ENCODE measurements at regions not wholly inside any gene's neighbourhood (a gene's known extent, or its start where the extent isn't known, plus 50 kb on each side); places are given as distances from the start of the nearest gene placed in this dataset.

- TF ChIP-seq POLR2A (IDR thresholded peaks at IDR 0.05), result no peak
- TF ChIP-seq, protein P1, sequence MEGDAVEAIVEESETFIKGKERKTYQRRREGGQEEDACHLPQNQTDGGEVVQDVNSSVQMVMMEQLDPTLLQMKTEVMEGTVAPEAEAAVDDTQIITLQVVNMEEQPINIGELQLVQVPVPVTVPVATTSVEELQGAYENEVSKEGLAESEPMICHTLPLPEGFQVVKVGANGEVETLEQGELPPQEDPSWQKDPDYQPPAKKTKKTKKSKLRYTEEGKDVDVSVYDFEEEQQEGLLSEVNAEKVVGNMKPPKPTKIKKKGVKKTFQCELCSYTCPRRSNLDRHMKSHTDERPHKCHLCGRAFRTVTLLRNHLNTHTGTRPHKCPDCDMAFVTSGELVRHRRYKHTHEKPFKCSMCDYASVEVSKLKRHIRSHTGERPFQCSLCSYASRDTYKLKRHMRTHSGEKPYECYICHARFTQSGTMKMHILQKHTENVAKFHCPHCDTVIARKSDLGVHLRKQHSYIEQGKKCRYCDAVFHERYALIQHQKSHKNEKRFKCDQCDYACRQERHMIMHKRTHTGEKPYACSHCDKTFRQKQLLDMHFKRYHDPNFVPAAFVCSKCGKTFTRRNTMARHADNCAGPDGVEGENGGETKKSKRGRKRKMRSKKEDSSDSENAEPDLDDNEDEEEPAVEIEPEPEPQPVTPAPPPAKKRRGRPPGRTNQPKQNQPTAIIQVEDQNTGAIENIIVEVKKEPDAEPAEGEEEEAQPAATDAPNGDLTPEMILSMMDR (IDR thresholded peaks at IDR 0.05), result no peak
- no peak for TF ChIP-seq EP300 (IDR thresholded peaks at IDR 0.05)
- H3K4me1 ChIP-seq, result no peaks in the 10 kb centered on the region
- WGBS, 2 donors, result 92 to 95% methylated on average over 2 of the region's 2 CpGs
- no peak overlapping the region for H3K4me3 ChIP-seq
- H3K27me3 ChIP-seq, result no peaks in the 10 kb centered on the region
- H3K9me3 ChIP-seq, result no peaks in the 10 kb centered on the region
- DNase-seq (ENCODE audit: low spot score in 2 of 2), result no peak
- no peak overlapping the region for H3K27ac ChIP-seq
- no peaks in the 10 kb centered on the region for H3K36me3 ChIP-seq
Observed at GRCh38 chr3:144458283-144458682, 486.7 kb downstream of the DIPK2A start.

DNA sequence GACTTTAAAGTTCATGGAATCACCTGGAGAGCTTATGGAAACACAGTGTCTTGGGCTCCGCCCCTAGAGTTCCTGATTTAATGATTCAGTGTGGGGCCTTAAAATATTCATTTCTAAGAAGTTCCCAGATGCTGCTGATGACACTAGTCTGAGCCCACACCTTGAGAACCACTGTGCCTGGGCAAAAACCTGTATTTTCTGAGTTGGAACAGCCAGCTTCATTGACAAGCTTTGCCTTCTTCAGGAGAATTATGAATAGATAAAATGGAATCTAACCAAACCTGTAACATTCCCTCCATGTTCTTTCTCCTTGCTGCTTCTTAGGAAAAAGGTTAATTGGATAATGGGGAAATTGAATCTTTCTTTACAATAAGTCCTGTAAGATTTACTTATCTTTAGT, 490.7 kb downstream of the DIPK2A start:
- Histone ChIP-seq H3K36me3 (no peaks in the 10 kb centered on the region), H3K27ac (no peak overlapping the region), H3K27me3 (no peaks in the 10 kb centered on the region), H3K9me3 (no peaks in the 10 kb centered on the region), H3K4me3 (no peak overlapping the region), H3K4me1 (no peaks in the 10 kb centered on the region)
- TF ChIP-seq, protein P1 (IDR thresholded peaks at IDR 0.05), result no peak
- TF ChIP-seq EP300 (IDR thresholded peaks at IDR 0.05), result no peak
- TF ChIP-seq POLR2A (IDR thresholded peaks at IDR 0.05), result no peak
- no peak for DNase-seq (ENCODE audit: low spot score in 2 of 2)
- 86 to 95% methylated on average over 1 of the region's 1 CpG for whole genome bisulfite sequencing, 2 donors

DNA sequence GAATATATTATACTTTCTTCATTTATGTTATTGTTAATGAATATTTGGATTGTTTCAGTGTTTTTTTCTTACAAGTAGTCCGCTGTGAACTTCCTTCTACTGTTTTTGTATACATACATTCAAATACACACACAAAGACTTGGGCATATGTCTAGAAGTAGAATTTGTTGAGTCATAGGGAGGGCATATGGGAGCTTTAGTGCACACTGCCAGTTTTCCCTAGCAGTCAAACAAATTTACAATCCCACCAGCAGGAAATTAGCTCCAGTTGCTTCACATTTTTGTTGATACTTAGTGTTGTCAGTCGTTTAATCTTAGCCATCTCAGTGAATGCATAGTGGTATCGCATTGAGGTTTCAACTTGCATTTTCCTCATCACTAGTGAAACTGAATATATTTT, 492.3 kb downstream of the DIPK2A start:
- Histone ChIP-seq H3K4me3 (no peak overlapping the region), H3K36me3 (no peaks in the 10 kb centered on the region), H3K4me1 (no peaks in the 10 kb centered on the region), H3K9me3 (no peaks in the 10 kb centered on the region), H3K27me3 (no peaks in the 10 kb centered on the region), H3K27ac (no peak overlapping the region)
- 80 to 82% methylated on average over 3 of the region's 3 CpGs for WGBS, 2 donors
- DNase-seq (ENCODE audit: low spot score in 2 of 2), result no peak
- TF ChIP-seq POLR2A (IDR thresholded peaks at IDR 0.05) (no peak), EP300 (IDR thresholded peaks at IDR 0.05) (no peak)
- TF ChIP-seq, protein P1 (IDR thresholded peaks at IDR 0.05), result no peak

- Histone ChIP-seq H3K36me3 (no peaks in the 10 kb centered on the region), H3K27ac (no peak overlapping the region), H3K9me3 (no peaks in the 10 kb centered on the region), H3K4me1 (no peaks in the 10 kb centered on the region), H3K27me3 (no peaks in the 10 kb centered on the region), H3K4me3 (no peak overlapping the region)
- no peak for TF ChIP-seq EP300 (IDR thresholded peaks at IDR 0.05)
- no peak for DNase-seq (ENCODE audit: low spot score in 2 of 2)
- WGBS, 2 donors, result 72 to 78% methylated on average over 1 of the region's 1 CpG
Observed at GRCh38 chr3:144466114-144466513, 494.5 kb downstream of the DIPK2A start.

DNA sequence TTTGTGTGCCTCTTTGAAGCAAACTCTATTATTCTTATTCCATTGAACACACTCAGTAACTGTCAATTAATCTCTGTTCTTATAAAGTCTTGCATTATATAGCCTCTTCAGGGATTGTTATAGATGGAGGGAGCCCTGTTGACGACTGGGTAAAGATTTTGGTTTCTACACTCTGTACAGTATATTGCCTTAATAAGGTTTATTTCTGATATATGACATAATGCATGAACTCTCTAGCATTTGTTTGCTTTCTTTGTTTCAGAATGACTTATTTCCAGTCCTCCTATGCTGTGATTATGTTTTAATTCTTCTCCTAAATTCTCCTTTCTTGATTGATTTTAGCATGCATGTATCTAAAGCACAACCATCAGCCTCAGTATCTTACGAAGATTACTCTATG, 494.9 kb downstream of the DIPK2A start:
- Histone ChIP-seq H3K27ac (no peak overlapping the region), H3K9me3 (no peaks in the 10 kb centered on the region), H3K27me3 (no peaks in the 10 kb centered on the region), H3K36me3 (no peaks in the 10 kb centered on the region), H3K4me3 (no peak overlapping the region), H3K4me1 (no peaks in the 10 kb centered on the region)
- no peak for TF ChIP-seq POLR2A (IDR thresholded peaks at IDR 0.05)
- TF ChIP-seq EP300 (IDR thresholded peaks at IDR 0.05), result no peak
- TF ChIP-seq, protein P1 (IDR thresholded peaks at IDR 0.05), result no peak
- 80 to 87% methylated on average over 2 of the region's 2 CpGs for WGBS, 2 donors
- no peak for DNase-seq (ENCODE audit: low spot score in 2 of 2)

DNA sequence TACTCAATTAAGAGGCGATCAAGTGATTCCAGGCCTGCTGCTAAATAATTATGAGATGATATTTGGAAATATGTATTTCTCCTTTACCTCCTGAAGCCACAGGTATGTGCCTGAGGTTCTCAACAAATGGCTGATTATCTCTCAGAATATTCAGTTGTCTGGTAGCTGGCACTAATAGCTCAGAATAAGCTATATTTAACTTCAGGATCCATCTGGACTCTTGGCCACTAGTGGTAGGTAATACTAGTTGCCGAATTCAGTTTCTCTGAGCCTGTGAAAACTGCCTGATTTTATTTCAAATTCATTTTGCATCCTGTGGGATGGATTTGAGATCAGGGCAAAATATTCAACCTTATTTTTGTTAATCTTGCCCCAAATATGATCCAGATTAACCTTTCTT, 499.0 kb downstream of the DIPK2A start:
- H3K9me3 ChIP-seq, result no peaks in the 10 kb centered on the region
- TF ChIP-seq EP300 (IDR thresholded peaks at IDR 0.05), result no peak
- TF ChIP-seq, protein P1 (IDR thresholded peaks at IDR 0.05), result no peak
- no peak for TF ChIP-seq POLR2A (IDR thresholded peaks at IDR 0.05)
- no peak overlapping the region for H3K4me3 ChIP-seq
- 94 to 98% methylated on average over 2 of the region's 2 CpGs for WGBS, 2 donors
- no peak overlapping the region for H3K27ac ChIP-seq
- DNase-seq (ENCODE audit: low spot score in 2 of 2), result no peak
- no peaks in the 10 kb centered on the region for H3K27me3 ChIP-seq
- H3K4me1 ChIP-seq, result no peaks in the 10 kb centered on the region
- H3K36me3 ChIP-seq, result no peaks in the 10 kb centered on the region

Measured in tibial nerve (tissue), 4 donors.